Smooth muscle cell (in vitro differentiated cells): ENCODE measurements at regions not wholly inside any gene's neighbourhood (a gene's known extent, or its start where the extent isn't known, plus 50 kb on each side); places are given as distances from the start of the nearest gene placed in this dataset.

Experiments used
- DNase-seq: peaks from one replicate; lab custom pipeline; 2025; ENCODE audit not compliant: unreplicated experiment; lab: John Stamatoyannopoulos, UW
- H2AFZ ChIP-seq: fragments of 200-600 bp; sonication (generic); 2 replicates; pipeline ENCODE4 v1.6.0; 2016; ENCODE audit warnings: antibody characterized with exemption, low read depth, mild to moderate bottlenecking
- H3F3A ChIP-seq: fragments of 200-600 bp; sonication (generic); 2 replicates; pipeline ENCODE4 v1.6.0; 2017; ENCODE audit warnings: antibody characterized with exemption, low read depth
- H3K27ac ChIP-seq: fragments of 200-600 bp; sonication (generic); 2 replicates; pipeline ENCODE4 v1.5.1; 2016; ENCODE audit warnings: low read depth, mild to moderate bottlenecking
- H3K27me3 ChIP-seq: fragments of 200-600 bp; sonication (generic); 2 replicates; pipeline ENCODE4 v1.6.1; 2016; ENCODE audit warnings: low read depth, mild to moderate bottlenecking
- H3K36me3 ChIP-seq: fragments of 200-600 bp; sonication (generic); 2 replicates; pipeline ENCODE4 v1.5.1; 2016; ENCODE audit warnings: low read depth
- H3K4me1 ChIP-seq: fragments of 200-600 bp; sonication (generic); 2 replicates; pipeline ENCODE4 v1.5.1; 2016; ENCODE audit warnings: low read depth
- H3K4me2 ChIP-seq: fragments of 200-600 bp; sonication (generic); 2 replicates; pipeline ENCODE4 v1.6.0; 2016; ENCODE audit warnings: mild to moderate bottlenecking
- H3K4me3 ChIP-seq: fragments of 200-600 bp; sonication (generic); 2 replicates; pipeline ENCODE4 v1.5.1; 2016; ENCODE audit warnings: mild to moderate bottlenecking
- H3K79me2 ChIP-seq: fragments of 200-600 bp; sonication (generic); 2 replicates; pipeline ENCODE4 v1.6.0; 2016; ENCODE audit warnings: low read depth, mild to moderate bottlenecking
- H3K9ac ChIP-seq: fragments of 200-600 bp; sonication (generic); 2 replicates; pipeline ENCODE4 v1.6.0; 2016; ENCODE audit warnings: low read depth
- H3K9me3 ChIP-seq: fragments of 200-600 bp; sonication (generic); replicated peaks from 2 replicates; pipeline ENCODE4 v1.5.1; 2016; ENCODE audit warnings: low read depth
- H4K20me1 ChIP-seq: fragments of 200-600 bp; sonication (generic); 2 replicates; pipeline ENCODE4 v1.6.0; 2016; ENCODE audit warnings: low read depth
- CTCF ChIP-seq: fragments of 200-600 bp; sonication (generic); IDR thresholded peaks from 2 replicates; pipeline ENCODE4 v1.5.1; 2017; ENCODE audit warnings: borderline replicate concordance, mild to moderate bottlenecking, antibody characterized with exemption; ENCODE audit not compliant: insufficient read depth, poor library complexity, severe bottlenecking
- WGBS: methylation state at CpG from one replicate; pipeline ENCODE4 v1.1.7; 2016; ENCODE audit warnings: low lambda C conversion rate; 5-methylcytosine and 5-hydroxymethylcytosine counted together

GRCh38 chr3:177374323-177374722, 177.0 kb upstream of the TBL1XR1 start:
- TF ChIP-seq CTCF, result no peak
- Histone ChIP-seq H3K27me3 (no peaks in the 10 kb centered on the region), H4K20me1 (no peaks in the 10 kb centered on the region), H3K4me3 (no peak overlapping the region), H3K27ac (no peak overlapping the region), H3K36me3 (no peaks in the 10 kb centered on the region), H3K4me2 (no peak overlapping the region), H3F3A (no peaks in the 10 kb centered on the region), H2AFZ (peak overlapping the region; percentile 28), H3K9ac (no peak overlapping the region), H3K4me1 (no peaks in the 10 kb centered on the region), H3K9me3 (no peaks in the 10 kb centered on the region), H3K79me2 (no peaks in the 10 kb centered on the region)
- no peak for DNase-seq
- 61% methylated on average over 3 of the region's 3 CpGs for WGBS

- peak overlapping the region; percentile 36 for H2AFZ ChIP-seq
- no peak for DNase-seq
- H3K9ac ChIP-seq, result no peak overlapping the region
- H3K4me2 ChIP-seq, result no peak overlapping the region
- H4K20me1 ChIP-seq, result no peaks in the 10 kb centered on the region
- H3F3A ChIP-seq, result no peaks in the 10 kb centered on the region
- peaks cover 2% of the 10 kb centered on the region for H3K9me3 ChIP-seq
- whole genome bisulfite sequencing, result 85% methylated on average over 3 of the region's 3 CpGs
- no peak for TF ChIP-seq CTCF
- no peak overlapping the region for H3K27ac ChIP-seq
- no peaks in the 10 kb centered on the region for H3K27me3 ChIP-seq
- H3K4me3 ChIP-seq, result no peak overlapping the region
- no peaks in the 10 kb centered on the region for H3K79me2 ChIP-seq
- H3K4me1 ChIP-seq, result no peaks in the 10 kb centered on the region
- H3K36me3 ChIP-seq, result no peaks in the 10 kb centered on the region
Measured at GRCh38 chr3:177375316-177375715, 178.0 kb upstream of the TBL1XR1 start.

GRCh38 chr3:177377166-177377565, 179.9 kb upstream of the TBL1XR1 start:
- WGBS, result 75% methylated on average over 9 of the region's 9 CpGs
- no peaks in the 10 kb centered on the region for H3K27me3 ChIP-seq
- no peak overlapping the region for H3K4me3 ChIP-seq
- no peak overlapping the region for H3K27ac ChIP-seq
- H2AFZ ChIP-seq, result no peak overlapping the region
- H3K4me2 ChIP-seq, result no peak overlapping the region
- H3K9ac ChIP-seq, result no peak overlapping the region
- DNase-seq, result no peak
- TF ChIP-seq CTCF, result no peak
- no peaks in the 10 kb centered on the region for H3K36me3 ChIP-seq
- H3K79me2 ChIP-seq, result no peaks in the 10 kb centered on the region
- H4K20me1 ChIP-seq, result no peaks in the 10 kb centered on the region
- no peaks in the 10 kb centered on the region for H3F3A ChIP-seq
- peaks cover 8% of the 10 kb centered on the region for H3K9me3 ChIP-seq
- no peaks in the 10 kb centered on the region for H3K4me1 ChIP-seq

GRCh38 chr3:177378168-177378567, 180.9 kb upstream of the TBL1XR1 start:
- no peaks in the 10 kb centered on the region for H3K79me2 ChIP-seq
- no peaks in the 10 kb centered on the region for H3F3A ChIP-seq
- no peak overlapping the region for H3K27ac ChIP-seq
- no peak overlapping the region for H3K9ac ChIP-seq
- no peak overlapping the region for H3K4me2 ChIP-seq
- H2AFZ ChIP-seq, result no peak overlapping the region
- DNase-seq, result no peak
- no peaks in the 10 kb centered on the region for H3K4me1 ChIP-seq
- H3K36me3 ChIP-seq, result no peaks in the 10 kb centered on the region
- 97% methylated on average over 7 of the region's 7 CpGs for WGBS
- H4K20me1 ChIP-seq, result no peaks in the 10 kb centered on the region
- H3K9me3 ChIP-seq, result peaks cover 8% of the 10 kb centered on the region
- H3K27me3 ChIP-seq, result no peaks in the 10 kb centered on the region
- TF ChIP-seq CTCF, result no peak
- no peak overlapping the region for H3K4me3 ChIP-seq
